GM23338 (cell line): ENCODE measurements at regions not wholly inside any gene's neighbourhood (a gene's known extent, or its start where the extent isn't known, plus 50 kb on each side); places are given as distances from the start of the nearest gene placed in this dataset.

Source experiments
- ATAC-seq: fragments of 200-7000 bp; cut with Tn5 transposase; 3 replicates; pipeline ENCODE4 v1.9.1; 2020
- DNase-seq: peaks from one replicate; pipeline ENCODE4 v3.0.0-alpha.2; 2015; ENCODE audit warnings: low spot score
- H2AFZ ChIP-seq: fragments of 200-600 bp; sonication (generic); 2 replicates; pipeline ENCODE4 v1.8.0; 2016; ENCODE audit warnings: antibody characterized with exemption, mild to moderate bottlenecking, moderate library complexity
- H3F3A ChIP-seq: fragments of 200-600 bp; sonication (generic); replicated peaks from 2 replicates; pipeline ENCODE4 v1.8.0; 2017; ENCODE audit warnings: antibody characterized with exemption, mixed run types, low read depth
- H3K27ac ChIP-seq: fragments of 200-600 bp; sonication (generic); 2 replicates; pipeline ENCODE4 v1.6.1; 2016; ENCODE audit warnings: low read depth
- H3K27me3 ChIP-seq: fragments of 200-600 bp; sonication (generic); 2 replicates; pipeline ENCODE4 v1.8.0; 2016; ENCODE audit warnings: mild to moderate bottlenecking, mixed run types, moderate library complexity; ENCODE audit not compliant: insufficient read depth
- H3K36me3 ChIP-seq: fragments of 200-600 bp; sonication (generic); 2 replicates; pipeline ENCODE4 v1.8.0; 2016; ENCODE audit warnings: mild to moderate bottlenecking; ENCODE audit not compliant: insufficient read depth
- H3K4me1 ChIP-seq: fragments of 200-600 bp; sonication (generic); 2 replicates; pipeline ENCODE4 v1.8.0; 2016; ENCODE audit warnings: mild to moderate bottlenecking, moderate library complexity; ENCODE audit not compliant: insufficient read depth
- H3K4me2 ChIP-seq: fragments of 200-600 bp; sonication (generic); 2 replicates; pipeline ENCODE4 v1.7.1; 2017; ENCODE audit warnings: mixed run types
- H3K4me3 ChIP-seq: fragments of 200-600 bp; sonication (generic); 2 replicates; pipeline ENCODE4 v1.6.1; 2016; ENCODE audit warnings: mixed run types
- H3K79me2 ChIP-seq: fragments of 200-600 bp; sonication (generic); replicated peaks from 2 replicates; pipeline ENCODE4 v1.8.0; 2017; ENCODE audit warnings: mild to moderate bottlenecking; ENCODE audit not compliant: insufficient read depth
- H3K9me2 ChIP-seq: fragments of 200-600 bp; sonication (generic); 2 replicates; pipeline ENCODE4 v1.8.0; 2017; ENCODE audit not compliant: insufficient read depth
- H4K20me1 ChIP-seq: fragments of 200-600 bp; sonication (generic); replicated peaks from 2 replicates; pipeline ENCODE4 v1.8.0; 2017; ENCODE audit warnings: mild to moderate bottlenecking; ENCODE audit not compliant: insufficient read depth
- H3K27ac Mint-ChIP-seq: 2 replicates; pipeline ENCODE4 v1.8.0; 2020; ENCODE audit warnings: inconsistent platforms, mild to moderate bottlenecking, moderate library complexity, mixed read lengths
- H3K27me3 Mint-ChIP-seq: 3 replicates; pipeline ENCODE4 v1.8.0; 2022; ENCODE audit warnings: low read depth, mild to moderate bottlenecking, moderate library complexity, mixed read lengths, inconsistent platforms; ENCODE audit not compliant: insufficient read depth, poor library complexity
- H3K36me3 Mint-ChIP-seq: 3 replicates; pipeline ENCODE4 v1.8.0; 2021; ENCODE audit warnings: low read depth, mild to moderate bottlenecking, inconsistent platforms, moderate library complexity, mixed read lengths
- H3K4me1 Mint-ChIP-seq: 3 replicates; pipeline ENCODE4 v1.8.0; 2020; ENCODE audit warnings: mild to moderate bottlenecking, inconsistent platforms, mixed read lengths
- H3K4me3 Mint-ChIP-seq: 3 replicates; pipeline ENCODE4 v1.8.0; 2021; ENCODE audit warnings: moderate library complexity, mild to moderate bottlenecking, inconsistent platforms, mixed read lengths
- H3K9me3 Mint-ChIP-seq: 3 replicates; pipeline ENCODE4 v1.8.0; 2020; ENCODE audit warnings: moderate library complexity, mild to moderate bottlenecking, inconsistent platforms, mixed read lengths
- CREB1 ChIP-seq: fragments of 250-450 bp; sonication (Bioruptor Pico); IDR thresholded peaks from 2 replicates; pipeline ENCODE4 v1.5.0; 2020; ENCODE audit warnings: low read depth, mild to moderate bottlenecking, moderate library complexity
- EZH2 ChIP-seq: fragments of 200-600 bp; sonication (generic); IDR thresholded peaks from one replicate; pipeline ENCODE4 v1.8.0; 2017; ENCODE audit warnings: antibody characterized with exemption, mild to moderate bottlenecking, low read depth; ENCODE audit not compliant: unreplicated experiment
- EZH2phosphoT487 ChIP-seq: fragments of 200-600 bp; sonication (generic); IDR thresholded peaks from one replicate; pipeline ENCODE4 v1.8.1; 2018; ENCODE audit warnings: antibody characterized with exemption; ENCODE audit not compliant: unreplicated experiment
- POLR2AphosphoS5 ChIP-seq: IDR thresholded peaks from 2 replicates; pipeline ENCODE4 v1.6.1; 2016; ENCODE audit warnings: antibody characterized with exemption, low read depth
- REST ChIP-seq: IDR thresholded peaks from one replicate; pipeline ENCODE4 v1.6.1; 2018; ENCODE audit warnings: antibody characterized with exemption; ENCODE audit not compliant: unreplicated experiment
- STAT1 ChIP-seq: IDR thresholded peaks from one replicate; pipeline ENCODE4 v1.6.1; 2016; ENCODE audit warnings: antibody characterized with exemption; ENCODE audit not compliant: unreplicated experiment
- ZNF114 ChIP-seq: fragments of 250-450 bp; sonication (Bioruptor Pico); IDR thresholded peaks from 2 replicates; pipeline ENCODE4 v1.5.0; 2020; ENCODE audit warnings: mild to moderate bottlenecking, moderate library complexity
- TF ChIP-seq, protein P1 (sequence below), 2 experiments: fragments of 200-600 bp in 1 of 2; sonication (generic) in 1 of 2; conservative IDR thresholded peaks; 2 replicates each; pipeline versions ENCODE4 v1.5.1 to v1.6.1; 2016 to 2017; ENCODE audit warnings: antibody characterized with exemption in 2 of 2, low read depth in 2 of 2, mild to moderate bottlenecking in 2 of 2, moderate library complexity in 1 of 2

DNA sequence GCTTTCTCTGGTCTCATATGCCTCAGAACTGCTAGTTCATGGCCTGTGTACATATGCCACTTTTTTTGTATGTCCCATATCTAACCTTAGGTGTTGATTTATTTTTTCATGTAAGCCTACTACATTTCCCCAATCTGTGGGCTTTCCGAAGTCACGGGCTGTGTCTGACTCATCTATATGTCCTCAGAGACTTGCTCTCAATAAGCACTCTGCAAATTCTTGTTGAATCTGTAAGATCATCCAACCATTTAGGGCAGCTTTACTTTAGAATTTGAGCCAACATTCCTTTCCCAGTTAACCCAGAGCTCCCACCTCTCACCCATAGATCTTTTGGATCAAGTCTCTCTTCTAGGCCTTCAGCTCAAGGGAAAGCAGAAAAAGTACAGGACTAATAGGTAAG lies 263.4 kb downstream of the SEC61B start (continued):
- no peak for TF ChIP-seq REST
- TF ChIP-seq EZH2phosphoT487 = no peak
- TF ChIP-seq CREB1 = no peak
- TF ChIP-seq, protein P1, sequence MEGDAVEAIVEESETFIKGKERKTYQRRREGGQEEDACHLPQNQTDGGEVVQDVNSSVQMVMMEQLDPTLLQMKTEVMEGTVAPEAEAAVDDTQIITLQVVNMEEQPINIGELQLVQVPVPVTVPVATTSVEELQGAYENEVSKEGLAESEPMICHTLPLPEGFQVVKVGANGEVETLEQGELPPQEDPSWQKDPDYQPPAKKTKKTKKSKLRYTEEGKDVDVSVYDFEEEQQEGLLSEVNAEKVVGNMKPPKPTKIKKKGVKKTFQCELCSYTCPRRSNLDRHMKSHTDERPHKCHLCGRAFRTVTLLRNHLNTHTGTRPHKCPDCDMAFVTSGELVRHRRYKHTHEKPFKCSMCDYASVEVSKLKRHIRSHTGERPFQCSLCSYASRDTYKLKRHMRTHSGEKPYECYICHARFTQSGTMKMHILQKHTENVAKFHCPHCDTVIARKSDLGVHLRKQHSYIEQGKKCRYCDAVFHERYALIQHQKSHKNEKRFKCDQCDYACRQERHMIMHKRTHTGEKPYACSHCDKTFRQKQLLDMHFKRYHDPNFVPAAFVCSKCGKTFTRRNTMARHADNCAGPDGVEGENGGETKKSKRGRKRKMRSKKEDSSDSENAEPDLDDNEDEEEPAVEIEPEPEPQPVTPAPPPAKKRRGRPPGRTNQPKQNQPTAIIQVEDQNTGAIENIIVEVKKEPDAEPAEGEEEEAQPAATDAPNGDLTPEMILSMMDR (conservative IDR thresholded peaks at IDR 0.05; ENCODE audit: low read depth in 2 of 2) = no peak
- TF ChIP-seq POLR2AphosphoS5 = no peak

DNA sequence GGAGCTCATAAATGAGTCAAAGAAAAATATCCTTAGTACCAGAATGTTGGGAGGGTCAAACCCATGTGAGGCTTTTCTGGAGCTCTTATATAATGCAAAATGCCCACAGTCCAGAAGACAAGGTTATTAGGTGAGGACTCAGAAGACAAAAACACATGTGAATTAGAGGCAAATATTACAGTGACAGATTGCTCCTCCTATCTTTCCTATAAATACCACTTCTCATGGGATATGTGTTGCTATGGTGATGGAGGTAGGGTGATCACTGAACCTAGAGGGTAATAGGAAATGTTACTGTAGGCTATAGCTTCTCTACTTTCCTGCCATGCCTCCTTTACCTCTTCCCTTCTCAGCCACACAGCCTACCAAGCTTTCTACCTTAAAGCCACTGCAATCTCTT lies 264.6 kb downstream of the SEC61B start:
- H3K4me2 ChIP-seq = no peak overlapping the region
- H3K27me3 ChIP-seq = no peaks in the 10 kb centered on the region
- no peaks in the 10 kb centered on the region for H3K9me3 Mint-ChIP-seq
- H3K4me1 Mint-ChIP-seq = peaks cover 23% of the 10 kb centered on the region
- no peaks in the 10 kb centered on the region for H3K36me3 Mint-ChIP-seq
- H3K27ac ChIP-seq = no peak overlapping the region
- DNase-seq (no peak), ATAC-seq (no peak)
- H3K79me2 ChIP-seq = no peaks in the 10 kb centered on the region
- peaks cover 14% of the 10 kb centered on the region for H3K9me2 ChIP-seq
- H3K27ac Mint-ChIP-seq = no peak overlapping the region
- H3F3A ChIP-seq = no peaks in the 10 kb centered on the region
- H3K4me3 Mint-ChIP-seq = no peak overlapping the region
- H4K20me1 ChIP-seq = no peaks in the 10 kb centered on the region
- peaks cover 20% of the 10 kb centered on the region for H3K4me1 ChIP-seq
- H2AFZ ChIP-seq = no peak overlapping the region
- no peaks in the 10 kb centered on the region for H3K36me3 ChIP-seq
- H3K27me3 Mint-ChIP-seq = peaks cover 6% of the 10 kb centered on the region
- no peak overlapping the region for H3K4me3 ChIP-seq
- TF ChIP-seq EZH2 = no peak
- TF ChIP-seq CREB1 = no peak
- no peak for TF ChIP-seq STAT1
- TF ChIP-seq, protein P1 (conservative IDR thresholded peaks at IDR 0.05; ENCODE audit: low read depth in 2 of 2) = no peak
- TF ChIP-seq POLR2AphosphoS5 = no peak
- TF ChIP-seq REST = no peak
- TF ChIP-seq ZNF114 = no peak
- no peak for TF ChIP-seq EZH2phosphoT487
